NCI-H2227 treated with DMSO at 0.1 percent for 48 hours (cell line): ENCODE measurements at regions not wholly inside any gene's neighbourhood (a gene's known extent, or its start where the extent isn't known, plus 50 kb on each side); places are given as distances from the start of the nearest gene placed in this dataset.
"Not testable (repeated sequence)": the region's sequence is repeated elsewhere in the genome, so short reads cannot be mapped to it uniquely, and the experiment has no call there.

Experiments
- DNase-seq: peaks from one replicate; lab custom pipeline; 2025; lab: John Stamatoyannopoulos, UW

GRCh38 chr3:191869738-191870415 lies 408.9 kb downstream of the PYDC2 start:
- DNase-seq: no peak

GRCh38 chr3:191873736-191874135 lies 412.8 kb downstream of the PYDC2 start:
- no peak for DNase-seq

DNA sequence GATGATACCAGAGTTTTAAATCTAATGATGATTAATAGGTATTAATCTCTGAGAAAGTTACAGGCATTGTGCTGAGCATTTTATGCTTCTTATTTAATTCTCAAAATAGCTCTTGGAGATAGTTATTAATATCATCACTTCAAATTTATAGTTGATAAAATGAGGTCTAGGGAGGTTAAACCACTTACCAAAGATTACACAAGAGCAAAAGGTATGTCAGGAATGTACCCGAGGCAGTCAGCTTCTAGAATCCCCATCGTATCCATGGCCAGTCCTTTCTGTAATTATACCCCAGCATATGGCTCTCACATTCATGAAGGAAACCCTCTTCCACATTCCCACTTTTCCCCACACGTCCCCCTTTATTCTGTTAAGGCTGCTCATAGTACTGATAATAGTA lies 421.3 kb downstream of the PYDC2 start:
- no peak for DNase-seq

- no peak for DNase-seq
These were observed 423.2 kb downstream of the PYDC2 start for GRCh38 chr3:191884132-191884531.

DNA sequence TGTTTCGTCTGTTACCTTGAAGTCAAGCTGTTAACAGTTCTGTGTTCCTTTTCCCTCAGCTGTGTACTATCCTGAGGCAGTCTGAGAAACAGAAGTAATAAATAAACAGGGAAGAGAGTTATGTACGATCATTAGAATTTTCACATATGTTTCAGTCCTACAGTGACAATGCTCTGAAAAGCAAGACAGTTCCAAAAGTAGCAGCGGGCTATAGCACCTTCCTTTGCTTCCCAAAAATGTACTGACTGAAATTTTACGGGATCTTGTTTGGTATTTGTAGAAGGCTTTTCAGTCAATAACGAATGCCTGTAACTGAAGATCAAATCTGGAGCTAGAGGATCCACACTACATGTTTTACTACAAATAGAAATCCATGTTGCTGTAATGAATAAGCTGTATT lies 428.1 kb downstream of the PYDC2 start:
- no peak for DNase-seq

DNA sequence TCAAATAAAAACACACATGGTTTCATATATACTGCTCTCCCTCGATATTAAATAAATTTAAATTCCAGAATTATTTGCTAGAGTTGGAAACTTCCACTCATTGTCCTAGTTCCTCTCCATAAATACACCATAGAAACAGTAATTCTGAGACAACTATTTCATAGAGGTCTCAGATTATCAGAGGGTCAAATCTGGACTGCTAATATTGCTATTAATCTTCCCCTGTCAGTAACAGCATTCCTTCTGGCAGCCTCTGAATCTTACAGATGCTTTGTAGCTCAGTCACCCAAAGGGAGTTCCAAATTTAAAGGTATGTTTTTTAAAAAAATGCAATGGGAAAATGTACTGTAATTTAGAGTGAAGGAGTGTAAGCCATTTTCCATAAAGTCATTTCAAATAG lies 428.8 kb downstream of the PYDC2 start:
- DNase-seq: no peak

- no peak for DNase-seq
These were observed 433.4 kb downstream of the PYDC2 start for GRCh38 chr3:191894406-191894805.

DNA sequence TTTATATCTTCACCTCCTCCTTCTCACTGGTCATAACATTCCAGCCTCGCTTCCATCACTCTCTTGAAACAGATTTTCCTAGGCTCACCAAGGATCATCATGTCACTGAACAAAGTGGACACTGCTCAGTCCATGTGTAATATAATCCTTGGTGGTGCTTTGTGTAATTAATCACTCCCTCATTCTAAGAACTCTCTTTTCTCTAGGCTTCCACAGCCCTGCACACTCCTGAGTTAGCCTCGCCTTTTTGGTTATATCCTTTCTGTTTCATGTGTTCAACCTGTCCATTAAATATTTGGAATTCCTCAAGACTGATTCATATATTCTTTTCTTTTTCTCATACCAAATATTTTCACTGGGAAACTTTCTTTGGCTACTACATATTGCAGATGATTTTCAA lies 440.8 kb downstream of the PYDC2 start:
- no peak for DNase-seq

GRCh38 chr3:191912616-191913204 lies 451.7 kb downstream of the PYDC2 start:
- no peak for DNase-seq

DNA sequence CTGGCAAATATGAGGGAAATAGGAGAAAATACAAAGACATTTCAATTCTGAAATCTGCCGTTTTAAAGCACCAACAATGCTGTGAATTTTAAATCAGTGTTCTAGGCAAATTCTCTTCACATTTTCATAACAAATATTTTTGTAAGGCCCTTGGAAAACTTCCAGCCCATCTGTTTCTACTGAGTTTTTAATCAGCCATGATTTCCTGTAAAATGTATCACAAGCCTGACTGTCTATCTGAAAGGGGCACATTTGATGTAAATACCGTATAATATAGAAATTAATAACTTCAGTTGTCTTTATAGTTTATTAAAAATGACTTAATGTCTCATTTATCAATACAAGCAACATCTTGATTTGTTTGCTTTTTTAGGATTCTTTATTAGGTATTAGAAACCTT lies 454.7 kb downstream of the PYDC2 start:
- DNase-seq: no peak

- no peak for DNase-seq
These were observed 458.6 kb downstream of the PYDC2 start for GRCh38 chr3:191919491-191920026.

DNA sequence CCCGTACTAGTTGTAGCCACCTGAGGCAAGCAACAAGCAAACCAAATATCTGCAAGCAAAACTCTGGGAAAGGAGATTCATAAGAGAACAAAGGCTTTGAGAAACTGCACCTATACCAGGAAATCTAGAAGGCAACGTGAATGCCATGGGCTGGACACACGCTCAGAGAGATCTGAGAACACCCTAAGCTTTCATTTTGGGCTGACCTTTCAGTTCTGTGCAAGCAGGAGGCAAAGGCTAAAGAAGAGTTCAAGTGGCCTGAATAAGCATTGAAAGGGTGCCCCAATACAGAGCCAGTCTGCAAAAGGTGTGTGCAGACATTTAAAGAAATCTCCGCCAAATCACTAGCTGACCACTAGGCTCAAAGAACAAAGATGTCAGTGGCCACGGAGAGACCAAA lies 461.6 kb downstream of the PYDC2 start:
- no peak for DNase-seq

- not testable (repeated sequence) for DNase-seq
These were observed 466.3 kb downstream of the PYDC2 start for GRCh38 chr3:191927183-191927817.

GRCh38 chr3:191927998-191928397 lies 467.0 kb downstream of the PYDC2 start:
- DNase-seq: not testable (repeated sequence)

GRCh38 chr3:191944835-191945234 lies 483.9 kb downstream of the PYDC2 start:
- DNase-seq: no peak

- DNase-seq: no peak
These were observed 491.2 kb downstream of the PYDC2 start for GRCh38 chr3:191952186-191952585.

- DNase-seq: no peak
These were observed 491.6 kb downstream of the PYDC2 start for GRCh38 chr3:191952609-191953008.

GRCh38 chr3:191958980-191959671 lies 498.2 kb downstream of the PYDC2 start:
- no peak for DNase-seq

- no peak for DNase-seq
These were observed 499.0 kb downstream of the PYDC2 start for GRCh38 chr3:191959876-191960413.

- DNase-seq: no peak
These were observed 500.1 kb downstream of the PYDC2 start for GRCh38 chr3:191961022-191961421.

GRCh38 chr3:191961529-191961928 lies 500.6 kb downstream of the PYDC2 start:
- no peak for DNase-seq

GRCh38 chr3:191962324-191962723 lies 501.4 kb downstream of the PYDC2 start:
- no peak for DNase-seq
